PC-3 (cell line): ENCODE measurements at regions not wholly inside any gene's neighbourhood (a gene's known extent, or its start where the extent isn't known, plus 50 kb on each side); places are given as distances from the start of the nearest gene placed in this dataset.

Source experiments
- EZH2phosphoT487 ChIP-seq: fragments of 300-600 bp; sonication (generic); IDR thresholded peaks from 2 replicates; pipeline ENCODE4 v1.6.1; 2018; ENCODE audit warnings: mild to moderate bottlenecking, antibody characterized with exemption, low read length, borderline replicate concordance
- TF ChIP-seq, protein P1 (sequence below): fragments of 300-600 bp; sonication (generic); conservative IDR thresholded peaks from 2 replicates; pipeline ENCODE4 v1.5.1; 2017; ENCODE audit warnings: antibody characterized with exemption, low read depth, mild to moderate bottlenecking, low read length

DNA sequence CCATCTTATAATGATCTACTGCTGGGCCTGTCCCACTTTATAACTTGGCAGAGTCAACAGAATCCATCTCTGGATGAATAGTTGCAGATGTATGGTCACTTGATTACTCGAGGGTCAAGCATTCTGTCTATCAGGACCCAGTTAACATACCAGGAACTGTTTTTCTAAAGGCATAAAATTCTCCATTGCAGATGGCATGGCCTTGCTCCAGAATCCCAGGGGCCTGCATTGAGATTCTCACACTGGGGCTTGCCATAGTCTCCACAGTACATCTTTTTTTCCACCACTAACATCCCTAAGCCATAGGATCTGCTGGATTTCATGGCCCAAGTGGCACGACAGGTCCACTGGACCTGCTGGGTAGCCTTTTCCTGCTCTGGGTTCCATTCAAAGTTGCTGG lies 68.5 kb upstream of the CACNA1D start:
- TF ChIP-seq, protein P1, sequence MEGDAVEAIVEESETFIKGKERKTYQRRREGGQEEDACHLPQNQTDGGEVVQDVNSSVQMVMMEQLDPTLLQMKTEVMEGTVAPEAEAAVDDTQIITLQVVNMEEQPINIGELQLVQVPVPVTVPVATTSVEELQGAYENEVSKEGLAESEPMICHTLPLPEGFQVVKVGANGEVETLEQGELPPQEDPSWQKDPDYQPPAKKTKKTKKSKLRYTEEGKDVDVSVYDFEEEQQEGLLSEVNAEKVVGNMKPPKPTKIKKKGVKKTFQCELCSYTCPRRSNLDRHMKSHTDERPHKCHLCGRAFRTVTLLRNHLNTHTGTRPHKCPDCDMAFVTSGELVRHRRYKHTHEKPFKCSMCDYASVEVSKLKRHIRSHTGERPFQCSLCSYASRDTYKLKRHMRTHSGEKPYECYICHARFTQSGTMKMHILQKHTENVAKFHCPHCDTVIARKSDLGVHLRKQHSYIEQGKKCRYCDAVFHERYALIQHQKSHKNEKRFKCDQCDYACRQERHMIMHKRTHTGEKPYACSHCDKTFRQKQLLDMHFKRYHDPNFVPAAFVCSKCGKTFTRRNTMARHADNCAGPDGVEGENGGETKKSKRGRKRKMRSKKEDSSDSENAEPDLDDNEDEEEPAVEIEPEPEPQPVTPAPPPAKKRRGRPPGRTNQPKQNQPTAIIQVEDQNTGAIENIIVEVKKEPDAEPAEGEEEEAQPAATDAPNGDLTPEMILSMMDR = no peak
- no peak for TF ChIP-seq EZH2phosphoT487
